ENCODE measurements at regions not wholly inside any gene's neighbourhood (a gene's known extent, or its start where the extent isn't known, plus 50 kb on each side); places are given as distances from the start of the nearest gene placed in this dataset.

DNA sequence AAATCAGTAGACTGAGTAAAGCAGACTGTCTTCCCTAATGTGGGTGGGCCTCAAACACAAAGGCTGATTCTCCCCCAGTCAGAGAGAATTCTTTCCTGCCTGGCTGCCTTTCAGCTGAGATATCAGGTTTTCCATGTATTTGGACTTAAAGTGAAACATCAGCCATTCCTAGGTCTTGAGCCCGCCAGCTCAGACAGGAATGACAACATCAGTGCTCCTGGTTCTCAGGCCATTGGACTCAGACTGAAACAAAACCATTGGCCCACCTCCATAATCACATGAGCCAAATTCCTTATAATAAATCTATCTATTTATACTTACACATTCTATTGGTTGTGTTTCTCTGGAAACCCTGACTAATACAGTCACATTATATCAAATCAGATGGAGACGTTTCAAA is 56.7 kb upstream of the CLPB start:
- TF ChIP-seq ZNF274 (IDR thresholded peaks at IDR 0.05; ENCODE audit: low read depth, low read length) (no peak), SUZ12 (IDR thresholded peaks at IDR 0.05; ENCODE audit: extremely low read depth, insufficient read depth, insufficient read length) (no peak)
